ENCODE measurements at regions not wholly inside any gene's neighbourhood (a gene's known extent, or its start where the extent isn't known, plus 50 kb on each side); places are given as distances from the start of the nearest gene placed in this dataset.

DNA sequence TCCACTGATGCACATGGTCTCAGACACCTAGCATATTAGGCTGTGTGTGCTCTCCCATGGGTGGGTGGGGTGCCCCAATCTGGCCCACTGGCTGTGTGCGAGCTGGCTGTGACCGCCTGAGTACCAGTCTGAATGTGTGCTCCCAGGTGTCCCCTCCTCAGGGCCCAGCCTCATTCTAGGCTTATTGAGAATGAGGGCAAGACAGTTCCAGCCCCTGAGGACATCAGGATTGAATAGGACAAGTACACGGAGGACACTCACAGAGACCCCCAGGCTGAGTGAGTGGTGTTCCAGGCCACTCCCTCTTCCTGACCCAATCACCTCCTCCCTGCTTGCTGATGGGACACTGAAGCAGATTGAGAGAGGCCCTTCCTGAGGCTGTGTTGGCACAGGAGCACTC is 116.1 kb upstream of the RAB6C start:
- no peak for DNase-seq (ENCODE audit: low read depth in 2 of 2)
- TF ChIP-seq CTCF (IDR thresholded peaks at IDR 0.05; ENCODE audit: low read depth, low read length): no peak
- H3K4me3 ChIP-seq (replicated peaks in 1 of 2; ENCODE audit: low read depth in 2 of 2, low read length in 2 of 2): no peak overlapping the region

- no peak overlapping the region for H3K4me3 ChIP-seq (replicated peaks in 1 of 2; ENCODE audit: low read depth in 2 of 2, low read length in 2 of 2)
- no peak for TF ChIP-seq CTCF (IDR thresholded peaks at IDR 0.05; ENCODE audit: low read depth, low read length)
- no peak for DNase-seq (ENCODE audit: low read depth in 2 of 2)
These were observed 114.7 kb upstream of the RAB6C start for GRCh38 chr2:129864719-129865118.

GRCh38 chr2:129865976-129866375 is 113.5 kb upstream of the RAB6C start:
- no peak overlapping the region for H3K4me3 ChIP-seq (replicated peaks in 1 of 2; ENCODE audit: low read depth in 2 of 2, low read length in 2 of 2)
- no peak for TF ChIP-seq CTCF (IDR thresholded peaks at IDR 0.05; ENCODE audit: low read depth, low read length)
- DNase-seq (ENCODE audit: low read depth in 2 of 2): no peak

GRCh38 chr2:129866391-129866790 is 113.1 kb upstream of the RAB6C start:
- no peak for DNase-seq (ENCODE audit: low read depth in 2 of 2)
- no peak for TF ChIP-seq CTCF (IDR thresholded peaks at IDR 0.05; ENCODE audit: low read depth, low read length)
- no peak overlapping the region for H3K4me3 ChIP-seq (replicated peaks in 1 of 2; ENCODE audit: low read depth in 2 of 2, low read length in 2 of 2)

- no peak for DNase-seq (ENCODE audit: low read depth in 2 of 2)
- no peak for TF ChIP-seq CTCF (IDR thresholded peaks at IDR 0.05; ENCODE audit: low read depth, low read length)
- H3K4me3 ChIP-seq (replicated peaks in 1 of 2; ENCODE audit: low read depth in 2 of 2, low read length in 2 of 2): no peak overlapping the region
These were observed 111.3 kb upstream of the RAB6C start for GRCh38 chr2:129868151-129868550.

DNA sequence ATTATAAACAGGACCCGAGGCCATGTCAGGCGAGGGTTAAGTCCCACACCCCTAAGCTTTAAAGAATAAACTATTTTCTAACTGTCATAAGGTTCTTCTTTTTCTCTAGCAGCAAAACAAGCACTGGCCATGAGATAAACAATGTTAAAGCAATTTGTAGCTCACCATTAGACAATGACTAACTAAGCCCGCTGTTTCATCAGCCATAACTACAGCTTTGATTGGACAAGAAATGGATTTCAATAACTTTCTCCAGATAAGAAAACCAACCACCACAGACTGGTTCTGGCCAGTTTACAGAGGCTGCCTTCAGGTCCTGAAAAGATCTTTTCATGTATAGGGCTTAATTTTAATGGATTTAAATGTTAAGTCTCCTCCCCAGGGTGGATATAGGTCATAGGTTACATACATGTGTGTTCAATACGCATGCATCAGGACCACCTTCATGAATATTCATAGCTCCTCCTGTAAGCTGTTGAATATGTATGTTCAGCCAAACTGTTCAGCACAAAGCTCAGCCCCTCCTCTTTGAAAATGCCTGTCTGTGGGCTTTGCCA is 108.7 kb upstream of the RAB6C start:
- H3K4me3 ChIP-seq (replicated peaks in 1 of 2; ENCODE audit: low read depth in 2 of 2, low read length in 2 of 2): no peak overlapping the region
- DNase-seq (ENCODE audit: low read depth in 2 of 2): no peak
- no peak for TF ChIP-seq CTCF (IDR thresholded peaks at IDR 0.05; ENCODE audit: low read depth, low read length)

- no peak for TF ChIP-seq CTCF (IDR thresholded peaks at IDR 0.05; ENCODE audit: low read depth, low read length)
- no peak overlapping the region for H3K4me3 ChIP-seq (replicated peaks in 1 of 2; ENCODE audit: low read depth in 2 of 2, low read length in 2 of 2)
These were observed 107.0 kb upstream of the RAB6C start for GRCh38 chr2:129872446-129872845.

More at GRCh38 chr2:129872446-129872845, 107.0 kb upstream of the RAB6C start:
- no peak for DNase-seq (ENCODE audit: low read depth in 2 of 2)
